ENCODE measurements at regions not wholly inside any gene's neighbourhood (a gene's known extent, or its start where the extent isn't known, plus 50 kb on each side); places are given as distances from the start of the nearest gene placed in this dataset.

DNA sequence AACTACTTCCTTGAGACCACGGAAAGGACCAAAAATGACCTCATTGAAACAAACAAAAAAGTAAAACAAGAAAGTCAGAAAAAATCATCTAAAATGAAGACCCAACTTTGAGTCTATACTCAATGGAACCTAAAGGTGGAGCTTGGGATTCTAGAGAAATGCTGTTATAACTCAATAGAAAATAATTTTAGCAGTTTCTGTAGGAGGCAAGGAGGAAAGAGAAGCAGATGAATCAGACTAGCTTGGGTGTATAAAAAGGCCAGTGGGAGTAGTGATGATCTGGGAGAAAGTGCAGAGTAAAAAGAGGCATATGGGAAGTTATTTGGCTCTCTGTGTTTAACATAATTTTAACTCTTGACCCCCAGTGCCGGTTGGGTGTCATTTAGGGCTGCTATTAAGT, 94.4 kb downstream of the TMCO5A start:
- Histone ChIP-seq H3K36me3 (replicated peaks in 1 of 2; ENCODE audit: control insufficient read depth in 1 of 2, insufficient read depth in 2 of 2, low read length in 1 of 2) (no peaks in the 10 kb centered on the region), H3K27ac (ENCODE audit: low read depth in 2 of 2, low read length in 1 of 2) (no peak overlapping the region), H3F3A (replicated peaks; ENCODE audit: insufficient read depth) (no peaks in the 10 kb centered on the region), H3K9me3 (no peaks in the 10 kb centered on the region), H3K9me2 (no peaks in the 10 kb centered on the region), H3K9ac (no peak overlapping the region), H3K27me3 (ENCODE audit: insufficient read depth) (no peaks in the 10 kb centered on the region), H4K20me1 (ENCODE audit: insufficient read depth) (no peaks in the 10 kb centered on the region), H3K79me2 (ENCODE audit: insufficient read depth) (no peaks in the 10 kb centered on the region), H3K4me2 (no peak overlapping the region), H3K4me3 (ENCODE audit: low read depth in 2 of 2, low read length in 1 of 2) (no peak overlapping the region), H3K4me1 (ENCODE audit: control insufficient read depth in 1 of 2, insufficient read depth in 2 of 2, low read depth in 1 of 2, low read length in 1 of 2) (no peaks in the 10 kb centered on the region; a peak in 1 of 4 replicates), H2AFZ (ENCODE audit: low read depth) (no peak overlapping the region)
- ChIA-PET CTCF (interaction anchor here (0.9 to 1.2 kb wide), 2 partner anchors 222 to 360 kb away, joined by 3 to 4 read pairs; no protein-coding TSS in a partner anchor), POLR2A (no interaction called here)
- TF ChIP-seq MXI1 (IDR thresholded peaks at IDR 0.05; ENCODE audit: low read depth, low read length) = no peak
- TF ChIP-seq GATA2 (CRISPR knock-in tag; IDR thresholded peaks at IDR 0.05) = no peak
- TF ChIP-seq, protein P1, sequence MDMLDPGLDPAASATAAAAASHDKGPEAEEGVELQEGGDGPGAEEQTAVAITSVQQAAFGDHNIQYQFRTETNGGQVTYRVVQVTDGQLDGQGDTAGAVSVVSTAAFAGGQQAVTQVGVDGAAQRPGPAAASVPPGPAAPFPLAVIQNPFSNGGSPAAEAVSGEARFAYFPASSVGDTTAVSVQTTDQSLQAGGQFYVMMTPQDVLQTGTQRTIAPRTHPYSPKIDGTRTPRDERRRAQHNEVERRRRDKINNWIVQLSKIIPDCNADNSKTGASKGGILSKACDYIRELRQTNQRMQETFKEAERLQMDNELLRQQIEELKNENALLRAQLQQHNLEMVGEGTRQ (IDR thresholded peaks at IDR 0.05; ENCODE audit: borderline replicate concordance, low read depth, low read length) = no peak
- TF ChIP-seq, protein P2, sequence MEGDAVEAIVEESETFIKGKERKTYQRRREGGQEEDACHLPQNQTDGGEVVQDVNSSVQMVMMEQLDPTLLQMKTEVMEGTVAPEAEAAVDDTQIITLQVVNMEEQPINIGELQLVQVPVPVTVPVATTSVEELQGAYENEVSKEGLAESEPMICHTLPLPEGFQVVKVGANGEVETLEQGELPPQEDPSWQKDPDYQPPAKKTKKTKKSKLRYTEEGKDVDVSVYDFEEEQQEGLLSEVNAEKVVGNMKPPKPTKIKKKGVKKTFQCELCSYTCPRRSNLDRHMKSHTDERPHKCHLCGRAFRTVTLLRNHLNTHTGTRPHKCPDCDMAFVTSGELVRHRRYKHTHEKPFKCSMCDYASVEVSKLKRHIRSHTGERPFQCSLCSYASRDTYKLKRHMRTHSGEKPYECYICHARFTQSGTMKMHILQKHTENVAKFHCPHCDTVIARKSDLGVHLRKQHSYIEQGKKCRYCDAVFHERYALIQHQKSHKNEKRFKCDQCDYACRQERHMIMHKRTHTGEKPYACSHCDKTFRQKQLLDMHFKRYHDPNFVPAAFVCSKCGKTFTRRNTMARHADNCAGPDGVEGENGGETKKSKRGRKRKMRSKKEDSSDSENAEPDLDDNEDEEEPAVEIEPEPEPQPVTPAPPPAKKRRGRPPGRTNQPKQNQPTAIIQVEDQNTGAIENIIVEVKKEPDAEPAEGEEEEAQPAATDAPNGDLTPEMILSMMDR (IDR thresholded peaks at IDR 0.05) = peak; percentile 30; the same call in 1 of the 2 replicates
- no peak for DNase-seq
- 77% methylated on average over 2 of the region's 2 CpGs for WGBS (ENCODE audit: low lambda C conversion rate)

DNA sequence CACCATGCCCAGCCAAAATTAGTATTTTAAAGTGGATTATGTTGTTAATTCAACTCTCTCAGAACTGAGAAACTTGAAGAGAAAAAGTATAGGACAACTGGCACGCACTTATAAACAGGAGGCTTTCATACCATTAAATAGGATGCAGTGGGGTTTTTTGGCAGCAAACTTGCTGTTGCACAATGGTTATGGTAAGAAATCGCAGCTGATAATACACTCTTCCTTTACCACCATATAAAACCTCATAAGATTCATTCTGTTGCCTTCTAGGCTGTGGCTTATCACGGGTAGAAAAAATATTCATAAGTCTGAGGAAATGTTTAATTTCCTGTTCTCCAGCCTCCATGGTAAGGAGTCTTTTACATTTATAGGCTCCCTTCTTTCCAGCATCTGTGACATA, 95.3 kb downstream of the TMCO5A start:
- H3K9me2 ChIP-seq = no peaks in the 10 kb centered on the region
- H3K9me3 ChIP-seq = no peaks in the 10 kb centered on the region
- no peak overlapping the region for H3K27ac ChIP-seq (ENCODE audit: low read depth in 2 of 2, low read length in 1 of 2)
- H3K27me3 ChIP-seq (ENCODE audit: insufficient read depth) = no peaks in the 10 kb centered on the region
- CTCF ChIA-PET = no interaction called here
- H3K4me1 ChIP-seq (ENCODE audit: control insufficient read depth in 1 of 2, insufficient read depth in 2 of 2, low read depth in 1 of 2, low read length in 1 of 2) = no peaks in the 10 kb centered on the region; a peak in 1 of 4 replicates
- no peaks in the 10 kb centered on the region for H3K79me2 ChIP-seq (ENCODE audit: insufficient read depth)
- H3F3A ChIP-seq (replicated peaks; ENCODE audit: insufficient read depth) = no peaks in the 10 kb centered on the region
- POLR2A ChIA-PET = no interaction called here
- no peak for DNase-seq
- TF ChIP-seq TCF12 (IDR thresholded peaks at IDR 0.05) (no peak), GABPA (IDR thresholded peaks at IDR 0.05; ENCODE audit: low read depth) (no peak), YY1 (IDR thresholded peaks at IDR 0.05; ENCODE audit: low read depth) (no peak), RXRA (IDR thresholded peaks at IDR 0.05; ENCODE audit: borderline replicate concordance, low read depth) (no peak), RCOR1 (IDR thresholded peaks at IDR 0.05; ENCODE audit: low read length) (no peak), EP300 (IDR thresholded peaks at IDR 0.05; ENCODE audit: borderline replicate concordance in 1 of 2, low read depth in 1 of 2, low read length in 1 of 2) (no peak), EZH2phosphoT487 (IDR thresholded peaks at IDR 0.05; ENCODE audit: borderline replicate concordance, low read depth) (no peak), RFX5 (IDR thresholded peaks at IDR 0.05; ENCODE audit: low read length) (no peak), TEAD4 (IDR thresholded peaks at IDR 0.05; ENCODE audit: borderline replicate concordance, insufficient read depth) (no peak)
- TF ChIP-seq, protein P3, sequence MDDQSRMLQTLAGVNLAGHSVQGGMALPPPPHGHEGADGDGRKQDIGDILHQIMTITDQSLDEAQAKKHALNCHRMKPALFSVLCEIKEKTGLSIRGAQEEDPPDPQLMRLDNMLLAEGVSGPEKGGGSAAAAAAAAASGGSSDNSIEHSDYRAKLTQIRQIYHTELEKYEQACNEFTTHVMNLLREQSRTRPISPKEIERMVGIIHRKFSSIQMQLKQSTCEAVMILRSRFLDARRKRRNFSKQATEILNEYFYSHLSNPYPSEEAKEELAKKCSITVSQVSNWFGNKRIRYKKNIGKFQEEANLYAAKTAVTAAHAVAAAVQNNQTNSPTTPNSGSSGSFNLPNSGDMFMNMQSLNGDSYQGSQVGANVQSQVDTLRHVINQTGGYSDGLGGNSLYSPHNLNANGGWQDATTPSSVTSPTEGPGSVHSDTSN (IDR thresholded peaks at IDR 0.05) = no peak
- TF ChIP-seq, protein P4, sequence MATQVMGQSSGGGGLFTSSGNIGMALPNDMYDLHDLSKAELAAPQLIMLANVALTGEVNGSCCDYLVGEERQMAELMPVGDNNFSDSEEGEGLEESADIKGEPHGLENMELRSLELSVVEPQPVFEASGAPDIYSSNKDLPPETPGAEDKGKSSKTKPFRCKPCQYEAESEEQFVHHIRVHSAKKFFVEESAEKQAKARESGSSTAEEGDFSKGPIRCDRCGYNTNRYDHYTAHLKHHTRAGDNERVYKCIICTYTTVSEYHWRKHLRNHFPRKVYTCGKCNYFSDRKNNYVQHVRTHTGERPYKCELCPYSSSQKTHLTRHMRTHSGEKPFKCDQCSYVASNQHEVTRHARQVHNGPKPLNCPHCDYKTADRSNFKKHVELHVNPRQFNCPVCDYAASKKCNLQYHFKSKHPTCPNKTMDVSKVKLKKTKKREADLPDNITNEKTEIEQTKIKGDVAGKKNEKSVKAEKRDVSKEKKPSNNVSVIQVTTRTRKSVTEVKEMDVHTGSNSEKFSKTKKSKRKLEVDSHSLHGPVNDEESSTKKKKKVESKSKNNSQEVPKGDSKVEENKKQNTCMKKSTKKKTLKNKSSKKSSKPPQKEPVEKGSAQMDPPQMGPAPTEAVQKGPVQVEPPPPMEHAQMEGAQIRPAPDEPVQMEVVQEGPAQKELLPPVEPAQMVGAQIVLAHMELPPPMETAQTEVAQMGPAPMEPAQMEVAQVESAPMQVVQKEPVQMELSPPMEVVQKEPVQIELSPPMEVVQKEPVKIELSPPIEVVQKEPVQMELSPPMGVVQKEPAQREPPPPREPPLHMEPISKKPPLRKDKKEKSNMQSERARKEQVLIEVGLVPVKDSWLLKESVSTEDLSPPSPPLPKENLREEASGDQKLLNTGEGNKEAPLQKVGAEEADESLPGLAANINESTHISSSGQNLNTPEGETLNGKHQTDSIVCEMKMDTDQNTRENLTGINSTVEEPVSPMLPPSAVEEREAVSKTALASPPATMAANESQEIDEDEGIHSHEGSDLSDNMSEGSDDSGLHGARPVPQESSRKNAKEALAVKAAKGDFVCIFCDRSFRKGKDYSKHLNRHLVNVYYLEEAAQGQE (IDR thresholded peaks at IDR 0.05; ENCODE audit: low read depth, low read length) = no peak
- TF ChIP-seq, protein P5, sequence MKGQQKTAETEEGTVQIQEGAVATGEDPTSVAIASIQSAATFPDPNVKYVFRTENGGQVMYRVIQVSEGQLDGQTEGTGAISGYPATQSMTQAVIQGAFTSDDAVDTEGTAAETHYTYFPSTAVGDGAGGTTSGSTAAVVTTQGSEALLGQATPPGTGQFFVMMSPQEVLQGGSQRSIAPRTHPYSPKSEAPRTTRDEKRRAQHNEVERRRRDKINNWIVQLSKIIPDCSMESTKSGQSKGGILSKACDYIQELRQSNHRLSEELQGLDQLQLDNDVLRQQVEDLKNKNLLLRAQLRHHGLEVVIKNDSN (IDR thresholded peaks at IDR 0.05; ENCODE audit: borderline replicate concordance, low read depth) = no peak
- TF ChIP-seq, protein P6, sequence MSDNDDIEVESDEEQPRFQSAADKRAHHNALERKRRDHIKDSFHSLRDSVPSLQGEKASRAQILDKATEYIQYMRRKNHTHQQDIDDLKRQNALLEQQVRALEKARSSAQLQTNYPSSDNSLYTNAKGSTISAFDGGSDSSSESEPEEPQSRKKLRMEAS (IDR thresholded peaks at IDR 0.05; ENCODE audit: low read depth) = no peak
- TF ChIP-seq, protein P7, sequence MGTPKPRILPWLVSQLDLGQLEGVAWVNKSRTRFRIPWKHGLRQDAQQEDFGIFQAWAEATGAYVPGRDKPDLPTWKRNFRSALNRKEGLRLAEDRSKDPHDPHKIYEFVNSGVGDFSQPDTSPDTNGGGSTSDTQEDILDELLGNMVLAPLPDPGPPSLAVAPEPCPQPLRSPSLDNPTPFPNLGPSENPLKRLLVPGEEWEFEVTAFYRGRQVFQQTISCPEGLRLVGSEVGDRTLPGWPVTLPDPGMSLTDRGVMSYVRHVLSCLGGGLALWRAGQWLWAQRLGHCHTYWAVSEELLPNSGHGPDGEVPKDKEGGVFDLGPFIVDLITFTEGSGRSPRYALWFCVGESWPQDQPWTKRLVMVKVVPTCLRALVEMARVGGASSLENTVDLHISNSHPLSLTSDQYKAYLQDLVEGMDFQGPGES (IDR thresholded peaks at IDR 0.05; ENCODE audit: low read depth, low read length) = no peak
- H2AFZ ChIP-seq (ENCODE audit: low read depth) = no peak overlapping the region
- no peak overlapping the region for H3K9ac ChIP-seq
- H3K4me2 ChIP-seq = no peak overlapping the region
- WGBS (ENCODE audit: low lambda C conversion rate) = 82% methylated on average over 3 of the region's 3 CpGs
- H3K4me3 ChIP-seq (ENCODE audit: low read depth in 2 of 2, low read length in 1 of 2) = no peak overlapping the region
- H4K20me1 ChIP-seq (ENCODE audit: insufficient read depth) = no peaks in the 10 kb centered on the region
- H3K36me3 ChIP-seq (replicated peaks in 1 of 2; ENCODE audit: control insufficient read depth in 1 of 2, insufficient read depth in 2 of 2, low read length in 1 of 2) = no peaks in the 10 kb centered on the region

All from SK-N-SH (cell line).